ENCODE measurements at regions not wholly inside any gene's neighbourhood (a gene's known extent, or its start where the extent isn't known, plus 50 kb on each side); places are given as distances from the start of the nearest gene placed in this dataset.

GRCh38 chrX:8232406-8232805, 61.3 kb upstream of the VCX2 start:
- no peak for DNase-seq (ENCODE audit: low spot score)

GRCh38 chrX:8233091-8233490, 62.0 kb upstream of the VCX2 start:
- no peak for DNase-seq (ENCODE audit: low spot score)

- no peak for DNase-seq (ENCODE audit: low spot score)
Measured at GRCh38 chrX:8235026-8235425, 64.0 kb upstream of the VCX2 start.

GRCh38 chrX:8237718-8238117, 66.7 kb upstream of the VCX2 start:
- DNase-seq (ENCODE audit: low spot score), result no peak

GRCh38 chrX:8242431-8243020, 71.5 kb upstream of the VCX2 start:
- no peak for DNase-seq (ENCODE audit: low spot score)

- no peak for DNase-seq (ENCODE audit: low spot score)
Measured at GRCh38 chrX:8244301-8244700, 73.2 kb upstream of the VCX2 start.

- DNase-seq (ENCODE audit: low spot score), result no peak
Measured at GRCh38 chrX:8245411-8245810, 74.3 kb upstream of the VCX2 start.

GRCh38 chrX:8253096-8253495, 82.0 kb upstream of the VCX2 start:
- no peak for DNase-seq (ENCODE audit: low spot score)

GRCh38 chrX:8254401-8254800, 83.3 kb upstream of the VCX2 start:
- DNase-seq (ENCODE audit: low spot score), result no peak

- DNase-seq (ENCODE audit: low spot score), result no peak
Measured at GRCh38 chrX:8272821-8273220, 101.8 kb upstream of the VCX2 start.

GRCh38 chrX:8273451-8273895, 102.4 kb upstream of the VCX2 start:
- peak; percentile 2 for DNase-seq (ENCODE audit: low spot score)

GRCh38 chrX:8274170-8274569, 103.1 kb upstream of the VCX2 start:
- DNase-seq (ENCODE audit: low spot score), result no peak

GRCh38 chrX:8278557-8278956, 107.5 kb upstream of the VCX2 start:
- DNase-seq (ENCODE audit: low spot score), result no peak

GRCh38 chrX:8279323-8279722, 108.3 kb upstream of the VCX2 start:
- no peak for DNase-seq (ENCODE audit: low spot score)

- DNase-seq (ENCODE audit: low spot score), result no peak
Measured at GRCh38 chrX:8284131-8284530, 113.1 kb upstream of the VCX2 start.

GRCh38 chrX:8288590-8288989, 117.5 kb upstream of the VCX2 start:
- DNase-seq (ENCODE audit: low spot score), result no peak

GRCh38 chrX:8289523-8289922, 118.5 kb upstream of the VCX2 start:
- DNase-seq (ENCODE audit: low spot score), result no peak

- no peak for DNase-seq (ENCODE audit: low spot score)
Measured at GRCh38 chrX:8297766-8298165, 126.7 kb upstream of the VCX2 start.

- no peak for DNase-seq (ENCODE audit: low spot score)
Measured at GRCh38 chrX:8304668-8305067, 133.6 kb upstream of the VCX2 start.

- no peak for DNase-seq (ENCODE audit: low spot score)
Measured at GRCh38 chrX:8305350-8305749, 134.3 kb upstream of the VCX2 start.

GRCh38 chrX:8306291-8306925, 135.3 kb upstream of the VCX2 start:
- DNase-seq (ENCODE audit: low spot score), result no peak

GRCh38 chrX:8310409-8310808, 139.3 kb upstream of the VCX2 start:
- no peak for DNase-seq (ENCODE audit: low spot score)

GRCh38 chrX:8313844-8314243, 142.8 kb upstream of the VCX2 start:
- no peak for DNase-seq (ENCODE audit: low spot score)

- DNase-seq (ENCODE audit: low spot score), result no peak
Measured at GRCh38 chrX:8314881-8315280, 143.8 kb upstream of the VCX2 start.
